Pancreas (tissue), 10 donors: ENCODE measurements at regions not wholly inside any gene's neighbourhood (a gene's known extent, or its start where the extent isn't known, plus 50 kb on each side); places are given as distances from the start of the nearest gene placed in this dataset.
A peak's percentile ranks its signal among the peaks of the same experiment; 100 is the strongest.
"Not testable (repeated sequence)": the region's sequence is repeated elsewhere in the genome, so short reads cannot be mapped to it uniquely, and the experiment has no call there.

ENCODE experiments used
- ATAC-seq, 4 donors: fragments of 200-7000 bp; cut with Tn5 transposase; one replicate each; pipeline versions ENCODE4 v1.8.0 to v1.9.1; 2020; ENCODE audit warnings: mild to moderate bottlenecking in 4 of 4, moderate library complexity in 4 of 4
- DNase-seq, 6 donors: peaks; one replicate each; pipeline ENCODE4 v3.0.0-alpha.2; 2020
- FAIRE-seq: peaks from 2 replicates; lab custom pipeline; 2012; peaks lifted over from hg19 to GRCh38; lab: Jason Lieb, UNC
- H3K27ac ChIP-seq, 4 donors: fragments of 200-600 bp; sonication (generic); 1 replicate in 3 of 4; 2 replicates in 1 of 4; pipeline versions ENCODE4 v1.5.0 to v1.8.0; 2020
- H3K27me3 ChIP-seq, 4 donors: fragments of 200-600 bp; one replicate each; pipeline ENCODE4 v1.8.0; 2021
- H3K36me3 ChIP-seq, 3 donors: fragments of 200-600 bp; sonication (generic) in 1 of 3; one replicate each; pipeline versions ENCODE4 v1.5.0 to v1.8.0; 2020 to 2021
- H3K4me1 ChIP-seq, 3 donors: fragments of 200-600 bp; one replicate each; pipeline ENCODE4 v1.8.0; 2021
- H3K4me3 ChIP-seq, 4 donors: fragments of 200-600 bp; sonication (generic) in 2 of 4; one replicate each; pipeline versions ENCODE4 v1.5.0 to v1.8.0; 2020 to 2021
- H3K9me3 ChIP-seq, 4 donors: fragments of 200-600 bp; one replicate each; pipeline ENCODE4 v1.8.0; 2021
- CTCF ChIP-seq, 4 donors: fragments of 200-600 bp; sonication (generic) in 3 of 4; IDR thresholded peaks; one replicate each; pipeline versions ENCODE4 v1.5.0 to v1.8.0; 2021; ENCODE audit warnings: antibody characterized with exemption in 4 of 4
- WGBS, 2 donors: extraction: QIAGEN DNeasy Blood & Tissue Kit; methylation state at CpG; one replicate each; pipeline ENCODE4 v1.1.7; 2013; 5-methylcytosine and 5-hydroxymethylcytosine counted together
- intact Hi-C, 3 donors: fragments of 100-400 bp; cut with DNase I; formaldehyde crosslinking; loops; one replicate each; pipeline versions ENCODE4 v1.11.1 to v1.14.2; 2022
- donor health status: healthy with polysubstance abuse.
- donor health status: DM: no; HTN: no; CAD: no; lungs with moderate emphysema.
- donor health status: DM: no; HTN: no; CAD: no.
- donor health status: control.
- donor health status: control.
- donor health status: Bipolar disorder and iron deficiency.
- donor health status: DM: yes; HTN: yes; CAD: no.
- donor health status: DM: no; HTN: no; CAD: no.
- donor health status: DM: no; HTN: no; CAD: no.
- donor health status: DM: yes; HTN: yes; CAD: no.

- ATAC-seq (no peak), DNase-seq (no peak), FAIRE-seq (no peak)
- no peak for TF ChIP-seq CTCF (IDR thresholded peaks at IDR 0.05)
- Histone ChIP-seq H3K9me3 (no peaks in the 10 kb centered on the region), H3K4me3 (no peak overlapping the region), H3K27ac (no peak overlapping the region), H3K27me3 (no peaks in the 10 kb centered on the region), H3K36me3 (no peaks in the 10 kb centered on the region), H3K4me1 (no peaks in the 10 kb centered on the region)
- intact Hi-C loops = no loop called here
- WGBS, 2 donors = 77 to 89% methylated on average over 4 of the region's 4 CpGs
Observed at GRCh38 chr5:7169240-7169878, 226.6 kb upstream of the ADCY2 start.

- H3K27me3 ChIP-seq, H3K9me3 ChIP-seq, H3K4me3 ChIP-seq, intact Hi-C loops, DNase-seq, FAIRE-seq, H3K36me3 ChIP-seq, H3K27ac ChIP-seq, H3K4me1 ChIP-seq, ATAC-seq: not testable (repeated sequence)
- 59 to 66% methylated on average over 15 to 16 of the region's 16 CpGs for WGBS, 2 donors
Observed at GRCh38 chr5:7170785-7171184, 225.2 kb upstream of the ADCY2 start.

GRCh38 chr5:7179364-7179763 lies 216.6 kb upstream of the ADCY2 start:
- ATAC-seq = no peak
- DNase-seq = no peak
- WGBS, 2 donors = 61 to 68% methylated on average over 3 of the region's 3 CpGs
- Histone ChIP-seq H3K4me3 (no peak overlapping the region), H3K27ac (no peak overlapping the region), H3K4me1 (peaks cover 0 to 5% (median 5%) of the 10 kb centered on the region in 3 donors), H3K36me3 (no peaks in the 10 kb centered on the region), H3K9me3 (no peaks in the 10 kb centered on the region), H3K27me3 (no peaks in the 10 kb centered on the region)
- FAIRE-seq = no peak
- intact Hi-C loops = no loop called here
- TF ChIP-seq CTCF (IDR thresholded peaks at IDR 0.05) = no peak

GRCh38 chr5:7181841-7182240 lies 214.1 kb upstream of the ADCY2 start:
- DNase-seq (no peak), FAIRE-seq (peak; percentile 5), ATAC-seq (peak in 2 of 4 donors; percentile 14 to 36)
- Histone ChIP-seq H3K4me1 (peaks cover 0 to 5% (median 5%) of the 10 kb centered on the region in 3 donors), H3K27me3 (no peaks in the 10 kb centered on the region), H3K9me3 (no peaks in the 10 kb centered on the region), H3K4me3 (no peak overlapping the region), H3K27ac (no peak overlapping the region), H3K36me3 (no peaks in the 10 kb centered on the region)
- WGBS, 2 donors = 14 to 17% methylated on average over 2 of the region's 2 CpGs
- intact Hi-C loops = no loop called here
- TF ChIP-seq CTCF (IDR thresholded peaks at IDR 0.05) = no peak

GRCh38 chr5:7185742-7186141 lies 210.2 kb upstream of the ADCY2 start:
- Histone ChIP-seq H3K4me3 (no peak overlapping the region), H3K27ac (no peak overlapping the region), H3K9me3 (no peaks in the 10 kb centered on the region), H3K27me3 (no peaks in the 10 kb centered on the region), H3K4me1 (peaks cover 0 to 5% (median 5%) of the 10 kb centered on the region in 3 donors), H3K36me3 (no peaks in the 10 kb centered on the region)
- 86 to 91% methylated on average over 7 of the region's 7 CpGs for WGBS, 2 donors
- TF ChIP-seq CTCF (IDR thresholded peaks at IDR 0.05) = no peak
- intact Hi-C loops = no loop called here
- ATAC-seq = no peak
- no peak for DNase-seq
- no peak for FAIRE-seq
